ENCODE measurements at regions not wholly inside any gene's neighbourhood (a gene's known extent, or its start where the extent isn't known, plus 50 kb on each side); places are given as distances from the start of the nearest gene placed in this dataset.

DNA sequence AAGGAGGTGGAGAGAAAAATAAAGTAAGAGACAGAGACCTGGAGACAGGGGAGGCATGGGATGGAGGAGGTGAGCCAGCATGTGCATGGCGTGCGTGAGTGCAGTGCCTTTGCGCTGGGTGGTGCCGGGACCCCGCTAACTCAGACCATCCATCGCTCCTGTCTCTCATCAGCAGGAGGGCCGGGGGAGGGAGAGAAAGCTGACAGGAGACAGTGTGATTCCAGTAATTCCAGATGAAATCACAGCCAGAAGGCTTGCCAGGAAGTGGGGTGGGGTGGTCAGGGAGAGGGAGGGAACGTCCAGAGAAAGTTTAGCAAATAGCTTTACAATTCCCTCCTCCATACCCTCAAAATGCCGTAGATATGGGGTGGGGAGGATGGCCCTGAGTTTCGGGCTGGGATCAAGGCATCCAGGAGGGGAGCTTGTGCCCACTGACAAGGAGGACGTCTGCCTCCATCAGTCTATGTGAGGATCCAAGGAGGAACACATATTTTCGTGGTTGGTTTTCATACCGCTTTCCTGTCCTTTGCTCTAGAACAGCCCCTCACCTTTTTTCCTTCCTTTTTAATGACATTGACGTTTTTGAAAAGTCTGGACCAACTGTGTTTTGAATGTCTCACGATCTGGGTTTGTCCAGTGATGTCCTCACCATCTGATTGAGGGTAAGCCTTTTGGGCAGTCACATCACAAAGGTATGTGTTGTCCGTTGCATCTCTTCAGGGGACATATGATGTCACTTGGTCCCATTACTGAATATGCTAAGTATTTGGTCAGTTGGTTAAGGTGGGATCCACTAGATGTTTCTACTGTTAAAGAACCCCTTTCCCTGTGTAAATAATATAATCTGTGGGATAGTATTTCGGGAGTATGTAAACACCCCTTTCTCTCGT is 567.3 kb downstream of the MIAT start:
- no peak for DNase-seq (ENCODE audit: low read depth)

DNA sequence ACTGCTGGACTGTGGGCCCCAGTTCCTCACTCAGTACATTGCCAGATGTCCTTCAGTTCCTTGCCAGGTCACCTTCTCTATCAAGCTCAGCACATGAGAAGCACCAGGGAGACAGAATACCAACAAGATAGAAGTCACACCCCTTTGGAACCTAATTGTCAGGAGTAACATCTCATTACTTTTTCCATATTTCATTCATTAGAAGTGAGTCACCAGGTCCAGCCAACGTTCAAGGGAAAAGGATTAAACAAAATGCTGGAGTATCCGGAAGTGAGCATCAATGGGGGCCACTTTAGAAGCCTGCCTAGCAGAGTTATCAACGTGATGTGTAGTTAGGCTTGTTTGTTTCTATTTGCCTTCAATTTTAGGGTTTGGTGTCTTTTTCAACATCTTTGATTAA is 569.3 kb downstream of the MIAT start:
- DNase-seq (ENCODE audit: low read depth) = no peak

DNA sequence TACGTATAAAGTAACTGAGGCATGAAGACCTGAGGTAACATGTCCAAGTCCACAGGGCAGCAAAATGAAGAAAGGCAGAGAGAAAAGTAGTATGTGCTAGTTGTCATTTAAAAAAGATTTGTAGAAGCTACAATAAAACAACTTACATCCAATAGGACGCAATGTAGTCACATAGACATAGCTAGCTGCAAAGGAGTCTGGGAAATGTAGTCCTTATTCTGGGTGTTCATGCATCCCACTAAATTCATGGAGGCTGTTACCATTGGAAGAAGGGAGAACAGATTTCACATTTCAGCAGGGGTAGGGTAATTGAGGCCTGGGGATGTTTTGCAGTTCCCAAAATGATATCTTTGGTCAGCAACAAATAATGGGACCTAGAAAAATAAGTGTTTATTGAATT is 571.4 kb downstream of the MIAT start:
- no peak for DNase-seq (ENCODE audit: low read depth)

DNA sequence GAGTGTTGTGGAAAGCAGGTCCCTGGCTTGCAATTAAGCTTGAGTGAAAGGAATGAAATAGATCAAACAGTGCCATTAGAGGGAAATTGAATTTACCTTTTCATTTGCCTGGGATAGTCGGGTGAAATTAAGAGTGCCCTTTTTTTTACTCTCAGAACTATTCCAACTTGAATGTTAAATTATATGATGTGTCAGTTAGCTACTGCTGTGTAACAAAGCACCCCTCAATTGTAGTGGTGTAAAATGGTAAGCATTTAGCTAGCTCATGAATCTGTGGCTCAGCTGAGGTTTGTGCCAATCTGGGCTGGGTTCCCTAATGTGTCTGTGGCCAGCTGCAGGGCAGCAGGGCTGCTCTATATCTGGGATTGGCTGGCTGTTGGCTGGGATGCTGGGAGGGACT is 571.4 kb downstream of the MN1 start:
- DNase-seq (ENCODE audit: low read depth) = no peak

DNA sequence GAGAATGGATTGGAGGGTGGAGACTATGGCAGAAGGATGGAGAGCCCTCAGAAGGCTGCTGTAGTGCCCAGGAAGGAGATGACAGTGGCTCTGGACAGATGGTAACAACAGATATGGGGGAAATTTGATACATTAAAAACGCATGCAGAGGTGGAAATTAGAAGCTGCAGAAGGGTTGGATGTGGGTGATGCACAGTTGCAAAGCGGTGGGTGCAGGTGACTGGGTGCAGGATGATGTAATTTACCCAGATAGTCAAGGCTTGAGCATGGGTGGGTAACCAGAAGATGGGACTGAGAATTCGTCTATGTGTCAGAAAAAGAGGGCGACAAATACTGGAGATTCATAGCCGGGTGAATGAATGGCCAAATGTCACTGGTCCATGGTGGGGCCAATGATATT is 570.3 kb downstream of the MN1 start:
- DNase-seq (ENCODE audit: low read depth) = no peak

DNA sequence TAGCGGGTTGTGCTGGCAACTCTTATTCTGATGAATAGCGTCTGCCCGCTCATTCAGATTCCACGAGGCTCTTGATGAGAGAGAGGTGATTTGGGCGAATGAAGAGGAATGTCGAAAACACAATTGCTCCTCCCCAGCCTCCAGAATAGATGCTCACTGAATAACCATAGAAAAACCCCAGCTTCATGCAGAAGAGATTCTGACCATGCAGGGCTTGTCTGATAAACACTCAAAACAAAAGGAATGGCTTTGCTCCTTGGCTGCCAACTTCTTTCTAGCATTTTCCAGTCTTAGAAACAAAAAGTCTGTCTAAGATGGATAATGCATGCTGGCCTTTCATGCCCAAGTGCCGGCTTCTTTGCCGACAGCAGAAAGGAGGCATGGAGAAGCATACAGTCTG is 569.5 kb downstream of the MN1 start:
- DNase-seq (ENCODE audit: low read depth) = no peak

DNA sequence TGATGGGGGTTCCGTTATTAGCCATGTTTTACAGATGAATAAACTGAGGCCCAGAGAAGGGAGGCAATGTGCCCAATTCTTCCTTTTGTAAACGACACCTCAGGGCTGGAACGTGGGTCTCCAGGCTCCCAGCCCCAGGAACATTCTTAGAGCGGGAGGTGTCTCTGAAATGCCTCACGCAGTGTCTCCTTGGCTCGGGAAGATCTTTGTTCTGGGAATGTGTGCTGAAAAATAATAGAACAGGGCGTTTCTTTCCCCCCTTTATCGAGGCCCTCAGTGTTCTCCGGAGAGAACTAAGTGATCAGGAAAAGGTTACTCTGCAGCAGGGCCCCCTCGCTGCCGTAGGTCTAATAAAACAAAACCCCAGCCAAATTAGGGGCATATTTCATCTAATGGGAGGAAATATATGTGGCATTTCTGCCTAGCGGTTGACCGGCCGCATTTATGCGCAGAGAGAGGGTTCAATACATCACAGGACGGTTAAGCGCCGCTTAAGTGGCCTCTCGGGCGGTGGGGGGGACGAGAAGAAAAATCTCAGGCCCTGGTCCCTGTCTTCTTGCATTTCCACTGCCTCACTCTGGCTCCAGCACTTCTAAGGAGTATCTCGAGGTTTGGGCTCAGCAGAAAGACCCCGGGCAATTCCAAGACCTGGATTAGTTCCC is 564.3 kb downstream of the MN1 start:
- no peak for DNase-seq (ENCODE audit: low read depth)

DNA sequence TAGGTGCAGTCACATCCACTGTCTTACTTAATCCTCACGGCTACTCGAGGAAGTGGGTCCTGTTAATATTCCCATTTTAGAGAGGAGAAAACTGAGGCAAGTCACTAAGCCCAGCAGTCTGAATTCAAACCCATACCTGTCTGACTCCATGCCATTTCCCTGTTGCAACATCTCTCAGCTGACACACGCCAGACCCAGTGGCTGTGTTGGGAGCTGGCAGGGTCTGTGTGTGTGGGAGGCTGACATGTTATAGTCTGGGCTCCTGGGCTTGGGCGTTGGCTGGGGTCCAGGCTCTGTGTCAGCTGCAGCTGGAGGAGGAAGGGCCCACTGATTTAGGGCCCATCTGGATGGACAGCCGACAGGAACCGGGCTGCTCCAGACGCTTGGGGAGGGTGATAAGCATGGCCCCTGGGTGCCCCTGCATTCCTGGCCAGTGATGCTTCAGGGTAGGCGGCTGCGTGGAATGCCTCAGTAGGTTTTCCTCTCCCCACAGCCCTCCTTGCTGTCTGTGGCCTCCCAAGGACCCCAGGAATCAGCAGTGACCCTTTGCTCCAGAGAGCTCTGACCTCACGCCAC is 562.5 kb downstream of the MN1 start:
- no peak for DNase-seq (ENCODE audit: low read depth)

DNA sequence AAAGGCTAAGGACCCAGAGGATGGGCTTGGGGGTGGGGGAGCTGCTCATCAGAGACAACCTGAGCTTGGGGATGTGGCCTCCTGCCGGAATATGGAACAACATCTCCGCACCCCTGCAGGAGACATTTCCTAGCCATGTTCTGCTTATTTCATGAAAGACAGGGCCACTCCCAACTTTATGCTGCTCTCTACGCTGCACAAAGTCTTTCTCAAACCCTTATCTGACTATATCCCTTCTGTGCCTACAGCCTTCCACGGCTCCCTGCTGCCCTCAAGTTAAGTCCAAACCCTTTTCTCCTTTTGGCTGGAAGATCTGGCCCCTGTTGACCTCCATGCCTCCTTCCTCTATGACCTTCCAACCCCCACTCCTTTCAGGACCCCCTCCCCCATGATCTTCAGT is 562.0 kb downstream of the MN1 start:
- DNase-seq (ENCODE audit: low read depth) = no peak

DNA sequence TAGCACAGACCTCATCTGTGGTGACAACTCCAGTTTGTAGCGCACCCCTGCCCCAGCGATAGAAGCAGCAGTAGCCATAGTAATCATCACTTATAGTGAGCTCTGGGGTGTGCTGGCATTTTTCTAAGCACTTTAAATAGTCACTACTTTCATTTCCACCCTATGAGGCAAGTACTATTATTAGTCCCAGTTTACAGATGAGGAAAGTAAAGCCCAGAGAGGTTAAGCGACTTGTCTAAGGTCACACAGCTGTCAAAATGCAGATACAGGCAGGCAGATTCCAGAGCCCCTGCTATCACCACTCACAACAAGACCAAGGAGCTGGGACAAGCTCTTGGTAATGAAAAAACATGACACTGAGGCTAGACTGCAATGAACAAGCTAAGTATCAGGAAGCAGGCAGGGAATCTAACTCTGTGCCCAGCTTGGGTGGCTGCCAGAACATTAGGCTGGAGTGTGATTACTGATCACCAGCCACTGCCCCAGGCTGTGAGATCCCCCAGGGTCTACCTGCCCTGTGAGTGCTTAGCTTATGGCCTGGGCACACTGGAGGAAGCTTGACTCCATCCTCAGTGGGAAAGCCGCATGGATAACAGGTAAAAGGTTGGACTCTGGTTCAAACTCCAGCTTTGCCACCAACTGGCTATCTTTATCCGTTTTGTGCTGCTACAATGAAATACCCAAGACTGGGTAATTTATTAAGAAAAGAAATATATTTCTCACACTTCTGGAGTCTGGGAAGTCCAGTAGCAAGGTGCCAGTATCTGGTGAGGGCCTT is 561.1 kb downstream of the MN1 start:
- no peak for DNase-seq (ENCODE audit: low read depth)

DNA sequence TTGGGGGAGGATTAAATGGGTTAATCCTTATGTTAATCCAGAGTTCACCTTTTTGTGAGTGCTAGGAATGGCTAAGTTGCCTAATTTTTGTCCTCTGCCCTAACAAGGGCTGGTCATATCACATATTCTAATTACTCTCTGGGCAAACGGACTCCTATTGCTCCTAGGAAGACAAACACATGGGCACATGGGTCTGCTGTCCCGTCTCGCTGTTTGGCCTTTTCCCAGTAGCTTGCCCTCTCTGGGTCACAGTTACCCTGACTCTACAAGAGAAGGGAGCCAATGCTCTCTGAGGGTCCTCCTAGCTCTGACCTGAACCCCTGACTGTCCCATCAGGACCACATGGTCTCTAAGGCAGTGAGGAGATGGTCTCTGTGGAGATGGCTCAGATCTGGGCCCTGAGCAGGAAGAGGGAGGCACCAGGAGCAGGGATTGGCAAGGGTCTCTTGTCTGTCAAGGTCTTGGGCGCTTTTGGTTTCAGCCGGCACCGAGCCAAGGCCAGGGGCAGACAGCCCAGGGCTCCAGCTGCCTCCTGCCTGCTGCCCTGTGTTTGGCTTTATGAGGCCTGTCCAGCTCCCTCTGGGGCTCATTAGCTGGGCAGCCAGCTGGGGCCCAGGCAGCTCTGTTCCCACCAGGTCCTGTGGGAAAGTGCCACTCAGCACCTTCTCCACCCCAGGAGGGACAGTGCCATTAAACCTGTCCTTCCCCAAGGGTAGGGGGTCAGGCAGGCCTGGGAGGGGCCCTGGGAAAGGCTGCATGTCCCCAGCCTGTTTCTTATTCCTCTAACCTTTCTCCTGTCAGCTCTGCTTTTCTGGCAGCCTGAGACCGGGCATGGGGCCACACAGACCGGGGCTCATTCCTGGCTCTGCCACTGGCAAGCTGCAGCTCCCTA is 559.9 kb downstream of the MN1 start:
- DNase-seq (ENCODE audit: low read depth) = no peak

DNA sequence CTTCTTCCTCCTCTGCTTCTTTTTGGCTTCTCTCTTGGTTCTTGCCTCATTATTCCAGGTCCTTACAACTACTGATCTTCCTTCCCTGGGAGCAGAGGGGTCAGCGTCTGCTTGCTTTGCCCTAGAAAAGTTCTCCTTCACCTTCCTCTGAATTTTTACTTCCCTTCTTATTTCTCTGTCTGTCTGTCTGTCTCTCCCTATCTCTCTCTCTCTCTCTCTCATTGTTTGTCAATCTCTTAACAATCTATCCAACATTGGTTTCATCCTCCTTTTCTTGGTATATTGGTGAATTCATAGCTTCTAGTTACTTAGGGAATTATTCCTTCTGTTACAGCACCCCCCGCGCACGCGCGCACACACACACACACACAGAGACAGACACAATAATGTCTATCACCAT is 559.1 kb downstream of the MN1 start:
- no peak for DNase-seq (ENCODE audit: low read depth)

DNA sequence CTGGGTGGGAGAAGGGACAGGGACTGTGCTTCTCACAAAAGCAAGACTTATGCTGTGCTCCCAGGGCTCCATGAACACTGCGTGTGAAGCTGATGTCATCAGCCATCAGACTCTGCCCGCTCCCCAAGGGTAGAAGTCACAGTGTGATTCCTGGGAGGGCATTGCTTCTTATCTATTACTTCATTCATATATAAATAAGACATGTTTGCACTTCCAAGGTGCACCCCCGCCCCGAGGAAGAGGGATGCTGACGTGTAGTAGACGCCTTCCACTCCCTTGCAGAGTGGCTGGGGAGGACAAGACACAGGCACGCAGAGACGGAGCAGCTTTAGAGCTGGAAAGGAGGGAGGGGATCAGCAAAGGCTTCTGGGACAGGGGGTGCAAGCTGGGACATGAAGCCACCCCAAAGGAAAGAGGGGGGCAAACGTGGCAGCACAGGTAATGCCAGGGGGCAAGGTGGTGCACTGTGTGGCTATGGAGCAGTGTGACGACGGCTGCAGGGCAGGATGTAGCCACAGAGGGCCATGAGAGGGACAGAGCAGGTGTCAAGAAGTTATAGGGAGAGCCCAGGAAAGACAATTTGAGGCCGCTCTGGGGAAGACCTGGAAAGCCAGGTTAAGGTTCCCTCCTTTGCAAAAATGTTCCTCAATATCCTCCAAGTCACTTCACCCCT is 558.5 kb downstream of the MN1 start:
- no peak for DNase-seq (ENCODE audit: low read depth)

DNA sequence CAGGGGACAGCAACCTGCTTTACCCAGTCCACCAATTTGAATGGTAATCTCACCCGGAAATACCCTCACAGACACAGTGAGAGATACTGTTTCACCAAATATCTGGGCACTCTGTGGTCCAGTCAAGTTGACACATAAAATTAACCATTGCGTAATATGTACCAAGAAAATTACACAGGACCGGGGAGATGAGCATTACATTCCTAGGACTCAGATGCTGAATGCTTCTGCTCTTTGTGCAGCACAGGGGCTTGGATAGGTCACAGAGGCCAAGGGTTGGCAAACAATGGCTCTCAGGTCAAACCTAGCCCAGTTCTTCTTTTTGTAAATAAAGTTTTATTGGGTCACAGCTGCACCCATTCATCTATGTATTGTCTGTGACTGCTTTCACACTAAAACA is 557.2 kb downstream of the MN1 start:
- no peak for DNase-seq (ENCODE audit: low read depth)

DNA sequence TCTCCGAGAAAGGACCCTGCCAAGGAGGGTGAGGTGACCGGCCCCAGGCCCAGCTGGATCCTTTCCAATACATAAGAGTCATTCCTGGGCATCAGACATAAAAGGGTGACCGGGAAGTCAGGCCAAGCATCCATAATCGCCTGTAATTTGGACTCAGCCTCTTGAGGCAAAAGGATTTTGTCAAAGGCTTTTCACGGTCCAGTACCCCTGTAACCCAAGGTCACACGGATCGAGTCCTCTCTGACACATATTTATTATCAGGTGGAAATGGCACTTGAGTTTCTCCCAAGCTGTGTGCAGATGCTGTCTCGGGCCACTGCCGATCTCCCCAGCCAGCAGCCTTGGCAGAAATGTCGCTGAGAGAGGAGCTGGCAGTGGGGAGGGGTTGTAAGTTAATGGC is 556.5 kb downstream of the MN1 start:
- no peak for DNase-seq (ENCODE audit: low read depth)

DNA sequence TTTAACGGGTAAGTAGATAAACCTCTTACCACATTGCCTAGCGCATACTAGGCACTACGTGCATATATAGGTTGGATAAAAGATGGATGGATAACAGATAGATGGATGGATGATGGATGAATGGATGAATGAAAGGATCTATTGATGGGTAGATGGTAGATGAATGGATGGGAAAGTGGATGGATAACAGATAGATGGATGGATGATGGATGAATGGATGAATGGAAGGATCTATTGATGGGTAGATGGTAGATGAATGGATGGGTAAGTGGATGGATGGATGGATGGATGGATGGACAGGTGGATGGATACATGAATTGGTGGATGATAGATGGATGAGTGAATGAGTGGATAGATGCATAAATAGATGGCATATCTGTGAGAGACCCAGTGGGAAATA is 555.0 kb downstream of the MN1 start:
- no peak for DNase-seq (ENCODE audit: low read depth)

DNA sequence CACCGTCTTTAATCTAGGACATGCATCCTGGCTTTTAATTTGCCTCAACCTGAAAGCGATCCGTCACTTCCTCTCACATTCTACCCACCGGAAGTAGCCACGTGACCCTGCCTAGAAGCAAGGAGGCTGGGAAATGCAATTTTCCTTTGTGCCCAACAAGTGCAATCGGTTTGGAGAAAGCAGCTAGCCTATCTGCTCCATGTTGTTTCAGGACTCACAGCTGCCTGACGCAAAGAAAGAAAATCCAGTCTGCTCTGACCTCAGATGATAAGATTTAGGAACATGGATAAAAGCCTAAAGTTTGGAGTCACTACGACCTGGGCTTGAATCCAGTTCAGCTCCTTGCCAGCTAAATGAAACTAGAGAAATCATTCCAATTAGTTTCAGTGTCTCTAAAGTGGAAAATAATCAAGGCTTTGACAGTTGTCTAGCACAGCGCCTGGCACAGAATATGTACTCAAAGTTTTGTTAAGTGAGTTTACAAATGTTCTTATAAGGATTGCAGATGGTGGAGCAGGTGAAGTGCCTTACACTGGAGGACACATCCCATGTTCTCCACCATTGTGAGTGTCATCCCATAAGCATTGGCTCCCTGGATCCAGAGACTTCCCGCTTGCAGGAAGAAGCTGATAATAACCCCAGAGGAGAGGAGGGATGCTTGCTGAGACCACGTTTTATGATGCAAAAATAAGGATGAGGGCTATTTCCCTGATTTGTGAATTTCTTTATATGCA is 553.7 kb downstream of the MN1 start:
- no peak for DNase-seq (ENCODE audit: low read depth)

DNA sequence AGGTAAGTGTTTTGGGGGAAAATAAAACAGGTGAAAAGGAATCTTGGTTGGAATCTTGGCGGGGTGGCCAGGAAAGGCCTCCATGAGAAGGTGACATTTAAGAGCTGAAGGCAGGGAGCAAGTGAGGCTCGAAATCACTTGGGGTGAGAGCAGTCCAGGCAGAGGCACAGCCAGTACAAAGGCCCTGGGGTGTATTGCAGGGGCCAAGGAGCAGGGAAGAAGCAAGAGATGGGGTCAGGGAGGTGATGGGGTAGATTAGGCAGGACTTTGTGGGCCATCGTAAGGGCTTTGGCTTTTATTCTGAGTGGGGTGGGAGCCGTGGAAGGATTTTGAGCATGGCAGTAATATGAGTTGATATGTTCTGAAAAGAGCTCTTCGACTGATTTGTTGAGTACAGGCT is 551.1 kb downstream of the MN1 start:
- DNase-seq (ENCODE audit: low read depth) = no peak

DNA sequence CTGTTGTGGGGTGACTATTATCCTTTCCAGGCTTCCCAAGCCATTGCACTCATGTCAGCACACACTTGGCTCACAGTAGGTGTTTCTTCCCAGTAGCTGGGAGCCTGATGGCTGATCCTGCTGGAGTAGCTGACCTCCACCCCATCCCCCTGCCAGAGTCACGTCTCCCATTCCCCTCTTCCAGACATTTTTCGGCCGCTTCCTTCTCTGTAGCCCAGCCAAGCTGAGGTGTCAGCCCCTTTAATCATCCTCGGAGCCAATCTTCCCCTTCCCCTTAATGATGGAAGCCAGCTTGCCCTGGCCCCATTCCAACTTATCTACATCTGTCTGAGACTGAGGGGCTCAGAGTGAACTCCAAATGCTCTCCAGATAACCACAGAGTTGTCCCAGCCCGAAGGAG is 550.7 kb downstream of the MN1 start:
- no peak for DNase-seq (ENCODE audit: low read depth)

DNA sequence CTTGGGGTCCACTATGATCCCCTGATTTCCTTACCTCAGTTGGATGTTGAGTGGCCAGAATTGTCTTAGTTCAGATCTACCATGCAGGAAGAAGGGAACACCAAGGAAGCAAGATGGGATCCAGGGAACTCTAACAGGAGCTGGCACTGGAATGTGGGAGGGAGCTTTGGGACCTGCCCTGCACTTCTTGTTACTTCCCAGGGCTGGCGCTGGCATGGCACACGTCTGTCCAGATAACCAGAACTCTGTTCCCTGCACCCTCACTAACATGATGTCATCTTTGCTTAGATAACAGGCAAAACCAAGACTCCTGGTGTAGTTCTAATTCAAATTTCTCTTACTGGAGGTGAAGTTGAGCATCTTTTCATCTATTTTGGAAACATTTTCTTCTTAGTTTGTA is 550.0 kb downstream of the MN1 start:
- DNase-seq (ENCODE audit: low read depth) = no peak
